Posterior cingulate gyrus (tissue), 11 donors: ENCODE measurements at regions not wholly inside any gene's neighbourhood (a gene's known extent, or its start where the extent isn't known, plus 50 kb on each side); places are given as distances from the start of the nearest gene placed in this dataset.
A peak's percentile ranks its signal among the peaks of the same experiment; 100 is the strongest.
"Not testable (repeated sequence)": the region's sequence is repeated elsewhere in the genome, so short reads cannot be mapped to it uniquely, and the experiment has no call there.

Experiments used
- DNase-seq, 10 donors: peaks; one replicate each; pipeline versions ENCODE4 v3.0.0 to v3.0.0-alpha.2; 2020 to 2021; ENCODE audit warnings: mixed read lengths in 3 of 10
- intact Hi-C: fragments of 100-400 bp; cut with DNase I; formaldehyde crosslinking; loops from one replicate; pipeline ENCODE4 v1.15.1; 2023

GRCh38 chr10:6986927-6987326, 406.9 kb upstream of the PRKCQ start:
- peak in 1 of 10 donors; percentile 64 for DNase-seq
- intact Hi-C loops: no loop called here

- peak in 1 of 10 donors; percentile 52 for DNase-seq
- intact Hi-C loops: no loop called here
Observed at GRCh38 chr10:6985644-6986043, 405.6 kb upstream of the PRKCQ start.

GRCh38 chr10:6984971-6985370, 404.9 kb upstream of the PRKCQ start:
- DNase-seq: no peak
- intact Hi-C loops: no loop called here

DNA sequence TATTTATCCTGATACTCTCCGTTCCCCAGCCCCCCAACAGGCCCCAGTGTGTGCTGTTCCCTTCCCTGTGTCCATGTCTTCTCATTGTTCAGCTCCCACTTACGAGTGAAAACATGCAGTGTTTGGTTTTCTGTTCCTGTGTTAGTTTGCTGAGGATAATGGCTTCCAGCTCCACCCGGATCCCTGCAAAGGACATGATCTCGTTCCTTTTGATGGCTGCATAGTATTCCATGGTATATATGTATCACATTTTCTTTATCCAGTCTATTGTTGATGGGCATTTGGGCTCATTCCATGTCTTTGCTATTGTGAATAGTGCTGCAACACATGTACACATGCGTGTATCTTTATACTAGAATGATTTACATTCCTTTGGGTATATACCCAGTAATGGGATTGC, 403.9 kb upstream of the PRKCQ start:
- not testable (repeated sequence) for DNase-seq

DNA sequence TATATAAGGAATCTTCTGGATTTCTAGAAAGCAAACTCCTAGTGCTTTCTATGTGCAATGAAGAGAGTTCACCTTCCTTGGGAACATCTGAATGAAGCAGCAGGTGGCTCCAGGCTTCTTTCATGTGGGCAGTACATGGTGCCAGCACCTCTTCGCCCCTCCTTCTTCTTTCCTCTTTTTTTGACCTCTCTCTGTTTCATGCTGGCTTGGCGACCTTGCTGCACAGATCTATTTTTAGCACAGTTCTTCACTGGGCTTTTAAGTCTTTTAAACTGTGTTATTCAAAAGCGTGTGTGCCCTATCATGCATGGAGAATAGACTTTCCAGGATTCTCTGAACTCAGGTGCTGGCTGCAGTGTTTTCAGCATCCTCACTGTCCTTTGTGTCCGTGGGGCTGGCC, 400.3 kb upstream of the PRKCQ start:
- no peak for DNase-seq
- intact Hi-C loops: no loop called here

More for the DNA sequence above, 403.9 kb upstream of the PRKCQ start:
- intact Hi-C loops: not testable (repeated sequence)

GRCh38 chr10:6979371-6979770, 399.3 kb upstream of the PRKCQ start:
- no peak for DNase-seq
- intact Hi-C loops: no loop called here

GRCh38 chr10:6978187-6978627, 398.1 kb upstream of the PRKCQ start:
- no peak for DNase-seq
- intact Hi-C loops: no loop called here

GRCh38 chr10:6977398-6978186, 397.5 kb upstream of the PRKCQ start:
- intact Hi-C loops: no loop called here
- DNase-seq: no peak

GRCh38 chr10:6973899-6974298, 393.8 kb upstream of the PRKCQ start:
- intact Hi-C loops: no loop called here
- no peak for DNase-seq

DNA sequence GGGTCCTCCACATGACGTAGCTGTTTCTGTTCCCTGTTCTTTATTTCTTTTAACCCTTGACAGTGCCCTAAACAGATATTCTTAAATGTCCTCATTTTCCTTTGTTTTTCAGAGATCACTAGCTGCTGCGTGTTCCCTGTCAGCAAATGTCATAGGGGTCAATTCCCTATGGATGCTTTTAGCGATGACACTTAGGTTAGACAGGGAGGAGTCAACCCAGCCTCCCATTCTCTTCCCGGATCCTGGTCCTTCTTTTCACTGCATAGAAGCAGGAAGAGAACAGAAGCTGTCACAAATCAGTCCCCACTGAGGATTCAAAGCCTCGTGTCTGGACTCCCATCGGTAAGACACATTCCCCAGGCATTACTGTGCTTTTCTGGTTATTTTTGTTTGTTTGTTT, 392.1 kb upstream of the PRKCQ start:
- intact Hi-C loops: no loop called here

GRCh38 chr10:6969659-6970058, 389.6 kb upstream of the PRKCQ start:
- intact Hi-C loops: no loop called here
- DNase-seq: no peak

More for the DNA sequence above, 392.1 kb upstream of the PRKCQ start:
- DNase-seq: no peak

GRCh38 chr10:6964543-6964942, 384.5 kb upstream of the PRKCQ start:
- intact Hi-C loops: no loop called here
- DNase-seq: no peak

DNA sequence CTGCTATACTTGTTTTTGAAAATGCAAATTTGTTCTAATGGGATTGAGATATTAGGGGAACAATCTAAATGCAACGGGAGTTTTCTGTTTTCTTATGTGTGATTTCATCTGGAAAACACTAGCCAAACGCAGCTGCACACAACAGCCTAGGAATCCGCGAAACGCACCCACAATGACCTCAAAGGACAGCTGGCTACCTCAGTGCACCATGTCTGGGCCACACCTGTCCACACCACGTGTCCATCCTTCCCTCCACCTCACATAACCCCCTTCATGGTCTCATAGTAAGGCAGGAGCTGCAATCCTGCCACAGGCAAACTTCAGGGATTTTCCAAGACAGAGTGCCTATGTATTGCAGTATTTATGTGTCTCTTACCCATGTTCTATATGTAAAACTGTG, 382.5 kb upstream of the PRKCQ start:
- intact Hi-C loops: no loop called here

GRCh38 chr10:6958711-6959110, 378.6 kb upstream of the PRKCQ start:
- no peak for DNase-seq
- intact Hi-C loops: no loop called here

More for the DNA sequence above, 382.5 kb upstream of the PRKCQ start:
- DNase-seq: no peak

GRCh38 chr10:6958254-6958653, 378.2 kb upstream of the PRKCQ start:
- intact Hi-C loops: no loop called here
- no peak for DNase-seq

GRCh38 chr10:6957851-6958250, 377.8 kb upstream of the PRKCQ start:
- intact Hi-C loops: no loop called here

GRCh38 chr10:6956562-6956961, 376.5 kb upstream of the PRKCQ start:
- intact Hi-C loops: no loop called here
- DNase-seq: peak in 4 of 10 donors; percentile 15 to 64 (median 24)

More at GRCh38 chr10:6957851-6958250, 377.8 kb upstream of the PRKCQ start:
- DNase-seq: no peak

DNA sequence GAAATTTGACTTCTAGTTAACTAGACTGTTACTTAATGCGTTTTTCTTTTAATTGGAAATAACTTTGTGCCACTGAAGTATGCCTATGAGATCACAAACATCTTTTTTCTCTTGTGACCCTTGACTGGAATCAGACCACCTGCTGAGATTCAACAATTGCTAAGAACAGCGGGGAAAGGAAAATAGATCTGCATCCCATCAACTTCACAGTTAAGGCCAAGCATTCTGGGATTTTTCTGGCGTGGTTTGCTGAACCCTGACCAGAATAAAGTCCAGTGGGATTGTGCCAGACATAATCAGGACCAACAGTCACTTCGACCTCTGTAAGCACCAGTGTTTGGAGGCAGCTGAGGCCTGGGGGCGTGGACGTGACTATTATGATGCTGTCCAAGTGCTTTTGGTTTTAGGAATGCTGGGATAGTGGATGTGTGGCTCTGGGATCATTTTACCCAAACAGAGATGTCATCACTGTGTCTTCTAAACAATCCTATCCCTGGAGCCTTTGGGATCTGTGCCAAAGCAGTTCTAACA, 373.3 kb upstream of the PRKCQ start:
- intact Hi-C loops: no loop called here
- no peak for DNase-seq

- intact Hi-C loops: no loop called here
- DNase-seq: no peak
Observed at GRCh38 chr10:6951732-6952131, 371.7 kb upstream of the PRKCQ start.

- intact Hi-C loops: no loop called here
- DNase-seq: no peak
Observed at GRCh38 chr10:6950133-6950532, 370.1 kb upstream of the PRKCQ start.

DNA sequence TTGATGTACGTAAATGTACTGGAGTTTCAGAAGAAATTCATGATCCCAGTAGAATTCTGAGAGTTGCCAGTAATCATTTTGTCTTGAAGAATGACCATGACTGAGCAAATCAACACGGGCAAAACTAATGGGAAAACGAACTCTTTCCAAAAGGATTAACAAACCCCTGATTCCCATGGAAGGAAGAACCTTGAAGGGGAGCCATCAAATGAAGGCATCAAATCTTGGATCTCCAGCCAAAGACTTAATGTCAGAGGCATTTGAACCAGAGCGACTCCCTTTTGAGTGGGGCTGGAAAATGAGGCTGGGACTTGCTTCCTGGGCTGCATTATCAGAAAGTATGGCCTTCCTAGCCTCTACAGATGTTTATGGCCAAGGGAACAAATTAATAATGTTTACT, 364.4 kb upstream of the PRKCQ start:
- intact Hi-C loops: no loop called here

DNA sequence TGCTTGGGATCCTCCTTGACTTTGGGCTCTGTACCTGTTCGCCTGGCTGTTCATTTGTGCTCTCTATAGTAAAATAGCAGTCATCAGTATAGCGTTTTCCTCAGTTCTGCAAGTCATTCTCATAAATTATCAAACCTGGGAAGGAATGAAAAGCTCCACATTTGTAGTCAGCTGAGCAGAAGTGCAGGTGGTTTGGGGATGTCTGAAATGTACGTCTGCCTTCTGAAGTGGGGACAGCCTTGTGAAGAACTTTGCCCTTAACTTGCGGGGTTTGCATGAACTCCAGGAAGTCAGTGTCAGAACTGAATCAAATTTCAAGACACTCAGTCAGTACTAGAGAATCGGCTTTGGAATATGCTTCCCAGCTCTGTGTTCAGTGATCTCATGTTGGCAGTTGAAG, 358.3 kb upstream of the PRKCQ start:
- intact Hi-C loops: no loop called here
- no peak for DNase-seq

More for the DNA sequence above, 364.4 kb upstream of the PRKCQ start:
- no peak for DNase-seq
